ENCODE measurements at regions not wholly inside any gene's neighbourhood (a gene's known extent, or its start where the extent isn't known, plus 50 kb on each side); places are given as distances from the start of the nearest gene placed in this dataset.
A peak's percentile ranks its signal among the peaks of the same experiment; 100 is the strongest.
"Not testable (repeated sequence)": the region's sequence is repeated elsewhere in the genome, so short reads cannot be mapped to it uniquely, and the experiment has no call there.

GRCh38 chr10:121145802-121146395 is 294.7 kb downstream of the WDR11 start:
- DNase-seq, result not testable (repeated sequence)

- no peak for DNase-seq
These were observed 297.8 kb downstream of the WDR11 start for GRCh38 chr10:121148921-121149320.

- DNase-seq, result no peak
These were observed 300.9 kb downstream of the WDR11 start for GRCh38 chr10:121152033-121152432.

- DNase-seq, result no peak
These were observed 301.8 kb downstream of the WDR11 start for GRCh38 chr10:121152935-121153334.

DNA sequence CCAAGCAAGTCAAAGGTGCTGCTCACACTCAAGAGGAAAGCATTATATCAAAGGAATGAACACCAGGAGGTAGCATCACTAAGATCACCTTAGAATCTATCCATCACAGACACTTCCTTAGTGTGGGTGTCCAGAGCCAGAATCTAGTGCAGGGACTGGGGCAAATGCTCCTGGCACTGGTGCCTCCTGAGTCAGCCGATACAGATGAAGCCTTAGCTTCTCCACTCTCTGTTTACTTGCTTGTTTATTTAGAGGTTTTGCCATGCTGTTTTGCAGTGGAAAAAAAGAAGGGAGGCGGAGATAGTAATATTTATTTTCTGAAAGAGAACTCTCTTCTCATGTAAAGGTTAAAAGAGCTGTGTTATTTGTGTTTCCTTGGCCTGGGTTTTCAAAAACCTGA is 303.1 kb downstream of the WDR11 start:
- DNase-seq, result no peak

DNA sequence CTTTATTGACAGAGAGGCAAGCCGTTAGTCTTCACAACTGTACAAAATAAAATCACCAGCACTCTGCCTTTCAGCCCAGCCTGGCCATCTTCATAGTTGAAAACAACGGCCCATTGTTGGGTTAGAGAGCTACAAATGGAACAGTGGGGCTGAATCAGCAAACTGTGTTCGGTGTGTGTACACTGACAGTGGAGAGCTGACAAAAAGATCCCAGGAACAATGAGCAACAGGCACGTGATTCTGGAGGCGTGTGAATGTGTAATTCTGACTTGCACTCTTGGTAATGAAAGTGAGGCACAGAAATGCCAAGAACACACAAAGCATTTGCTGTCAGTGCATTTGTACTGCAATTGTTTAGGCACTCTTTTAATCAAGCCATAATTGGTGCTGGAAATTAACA is 303.7 kb downstream of the WDR11 start:
- DNase-seq, result no peak

GRCh38 chr10:121155742-121156474 is 304.7 kb downstream of the WDR11 start:
- DNase-seq, result no peak

- DNase-seq, result peak; percentile 95
These were observed 306.8 kb downstream of the WDR11 start for GRCh38 chr10:121157998-121158397.

- peak; percentile 7 for DNase-seq
These were observed 307.9 kb downstream of the WDR11 start for GRCh38 chr10:121158988-121159579.

GRCh38 chr10:121159670-121160069 is 308.5 kb downstream of the WDR11 start:
- DNase-seq, result no peak

GRCh38 chr10:121165276-121165675 is 314.1 kb downstream of the WDR11 start:
- no peak for DNase-seq

- no peak for DNase-seq
These were observed 316.5 kb downstream of the WDR11 start for GRCh38 chr10:121167534-121168243.

DNA sequence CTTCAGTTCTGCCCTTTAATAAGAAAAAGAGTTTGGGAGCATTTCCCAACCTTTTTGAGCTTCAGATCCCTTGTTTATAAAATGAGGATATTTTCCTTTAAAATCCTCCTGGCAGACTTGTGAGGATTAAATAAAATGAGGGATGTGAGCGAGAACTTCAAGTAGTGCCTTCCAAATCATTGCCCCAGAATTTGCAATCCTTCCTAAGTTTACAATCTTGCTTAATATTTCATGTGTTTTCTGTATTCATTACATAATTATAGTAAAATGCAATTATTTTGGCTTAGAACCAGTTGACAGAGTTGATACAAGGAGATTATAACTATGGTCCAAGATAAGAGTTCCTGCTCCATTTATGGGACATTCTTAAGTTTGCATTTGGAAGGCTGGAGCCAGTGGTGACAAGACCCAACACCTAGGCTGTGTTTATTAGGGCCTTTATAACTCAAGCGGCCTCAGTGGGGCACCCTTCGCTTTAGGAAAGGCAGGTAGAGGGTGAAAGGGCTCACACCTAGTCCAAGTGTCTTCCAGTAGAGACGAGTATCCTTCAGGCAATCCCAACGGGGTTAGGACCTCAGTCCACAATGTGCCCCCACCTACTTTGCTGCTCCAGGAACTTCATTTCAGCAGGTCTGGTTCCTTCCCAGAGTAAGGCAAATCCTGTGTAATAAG is 317.5 kb downstream of the WDR11 start:
- no peak for DNase-seq

GRCh38 chr10:121169406-121169805 is 318.2 kb downstream of the WDR11 start:
- DNase-seq, result no peak

DNA sequence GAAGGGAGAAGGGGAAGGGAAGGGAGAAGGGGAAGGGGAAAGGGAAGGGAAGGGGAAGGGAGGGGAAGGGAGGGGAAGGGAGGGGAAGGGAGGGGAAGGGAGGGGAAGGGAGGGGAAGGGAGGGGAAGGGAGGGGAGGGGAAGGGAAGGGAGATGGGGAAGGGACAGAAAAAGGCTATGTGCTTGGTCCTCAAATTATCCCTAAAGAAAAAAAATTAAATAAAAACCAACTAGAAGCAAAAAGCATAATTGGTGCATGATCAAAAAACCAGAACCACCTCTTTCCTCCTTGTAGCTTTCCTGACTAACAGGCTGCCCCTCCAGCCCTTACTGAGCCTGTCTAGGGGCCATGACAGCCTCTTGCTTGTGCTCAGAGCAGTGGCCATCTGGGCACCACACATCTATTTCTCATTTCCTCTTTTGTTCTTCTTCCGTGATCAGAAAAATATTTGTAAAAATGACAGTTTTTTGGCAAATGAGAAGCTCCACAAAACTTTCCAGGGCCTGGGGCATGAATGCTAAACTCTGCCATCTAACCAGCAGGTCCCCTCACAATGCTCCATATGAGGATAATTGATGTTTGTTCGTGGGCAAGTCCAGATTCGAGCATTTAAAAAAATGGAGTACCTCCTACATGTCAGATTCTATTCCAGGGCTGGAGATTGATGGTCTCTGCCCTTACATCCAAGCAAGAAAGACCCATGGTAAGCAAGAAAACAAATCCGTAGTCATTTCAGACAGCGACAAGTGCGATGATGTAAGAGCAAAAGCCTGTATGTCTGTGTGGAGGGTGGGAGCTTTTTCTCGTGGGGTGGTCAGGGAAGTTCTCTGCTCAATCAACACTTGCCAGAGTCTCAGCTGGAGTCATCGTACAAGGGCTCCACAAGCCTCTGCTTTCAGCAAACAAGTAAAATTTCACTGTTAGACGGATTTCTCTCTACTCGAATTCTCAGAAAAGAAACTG is 320.9 kb downstream of the WDR11 start:
- no peak for DNase-seq

DNA sequence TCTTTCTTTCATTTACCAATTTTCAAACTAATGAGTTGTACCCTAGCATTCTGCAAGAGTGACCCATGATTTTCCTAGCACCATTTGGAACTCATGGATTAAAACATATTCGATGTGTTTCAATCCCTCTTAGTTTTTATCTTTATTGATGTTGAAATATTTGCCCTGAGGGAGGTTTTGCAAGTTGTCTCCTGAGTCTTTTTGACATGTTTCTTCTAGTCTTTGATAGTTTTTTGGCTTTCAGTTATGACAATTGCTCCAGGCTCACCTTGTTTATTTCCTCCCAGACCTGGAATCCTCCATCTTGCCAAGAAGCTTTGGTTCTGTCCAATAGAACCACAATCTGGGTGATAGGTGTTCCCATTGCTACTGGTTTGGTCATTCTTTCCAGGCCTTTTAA is 327.8 kb downstream of the WDR11 start:
- no peak for DNase-seq

DNA sequence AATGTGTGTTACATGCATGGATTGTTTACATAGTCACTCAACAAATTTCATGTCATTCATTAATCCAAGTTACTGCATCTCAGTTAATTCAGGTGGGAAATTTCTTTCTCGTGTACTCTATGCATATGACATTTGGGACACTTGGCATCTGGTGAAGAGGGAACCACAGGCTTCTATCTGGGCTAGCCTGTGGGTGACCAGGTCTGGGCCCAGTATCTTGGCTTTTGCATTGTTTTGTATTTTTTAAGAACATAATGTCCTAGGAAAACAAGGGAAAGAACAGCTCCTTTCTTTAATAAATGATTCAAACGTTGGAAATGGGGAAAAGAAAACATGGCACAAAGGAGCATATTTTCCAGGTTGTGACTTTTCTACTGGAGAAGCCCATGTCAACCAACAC is 331.1 kb downstream of the WDR11 start:
- DNase-seq, result no peak

GRCh38 chr10:121183236-121183635 is 332.1 kb downstream of the WDR11 start:
- no peak for DNase-seq

GRCh38 chr10:121183707-121184106 is 332.5 kb downstream of the WDR11 start:
- DNase-seq, result no peak

DNA sequence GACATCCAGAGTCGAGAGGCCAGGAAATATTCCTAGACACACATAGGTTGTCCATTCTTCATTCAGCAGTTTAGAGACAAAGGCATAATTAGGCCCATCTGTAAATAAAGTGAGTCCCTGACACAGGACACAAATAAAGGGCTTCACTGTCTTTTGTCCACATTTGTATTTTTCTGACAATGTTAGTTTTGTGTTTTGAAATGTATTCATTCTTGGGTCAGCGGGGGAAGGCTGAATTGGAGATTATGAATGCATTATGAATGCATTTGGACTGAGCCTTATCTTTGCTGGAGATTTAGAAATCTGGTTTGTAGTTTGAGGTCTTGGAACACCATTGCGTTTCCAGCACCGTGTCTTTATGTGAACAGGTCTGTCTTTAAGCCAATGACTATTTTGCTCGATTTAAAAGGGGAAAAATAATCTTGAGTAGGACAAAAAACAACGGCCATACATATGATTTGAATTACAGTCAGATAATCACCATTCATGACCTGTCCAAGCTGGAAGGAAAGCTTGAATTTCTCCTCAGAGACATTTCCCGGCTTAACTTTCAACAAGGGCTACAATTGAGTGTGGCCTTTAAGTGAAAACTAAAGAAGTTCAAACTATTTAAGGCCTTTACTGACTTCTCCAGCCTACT is 334.8 kb downstream of the WDR11 start:
- no peak for DNase-seq

DNA sequence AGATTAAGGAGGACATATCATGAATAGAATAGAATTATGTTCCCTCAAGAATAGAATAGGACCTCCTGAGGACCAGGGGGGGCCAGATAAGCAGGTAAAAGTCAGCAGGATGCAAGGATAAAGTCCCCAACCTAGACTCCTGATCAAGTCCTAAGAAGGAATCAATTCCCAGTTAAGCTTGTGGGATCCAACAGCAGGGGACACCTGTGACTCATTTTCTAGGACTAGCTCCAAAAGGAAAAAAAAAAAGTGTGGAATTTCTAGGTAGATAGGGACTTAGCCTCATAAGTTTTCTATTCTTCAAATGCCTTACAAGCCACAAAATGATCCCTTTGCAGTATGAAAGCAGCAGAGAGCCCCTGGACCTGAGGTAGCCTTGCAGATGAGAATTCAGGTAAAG is 336.2 kb downstream of the WDR11 start:
- DNase-seq, result no peak

Data from OCI-M1 (cell line).